Stomach smooth muscle (tissue), 2 donors: ENCODE measurements at regions not wholly inside any gene's neighbourhood (a gene's known extent, or its start where the extent isn't known, plus 50 kb on each side); places are given as distances from the start of the nearest gene placed in this dataset.

Experiments
- H3K27ac ChIP-seq: one replicate; pipeline ENCODE4 v1.7.0; 2013; ENCODE audit warnings: mild to moderate bottlenecking, low read length, inconsistent platforms
- H3K27me3 ChIP-seq, 2 donors: one replicate each; pipeline ENCODE4 v1.7.0; 2013; ENCODE audit warnings: low read length in 2 of 2; ENCODE audit not compliant: insufficient read depth in 2 of 2, control insufficient read depth in 1 of 2
- H3K36me3 ChIP-seq, 2 donors: one replicate each; pipeline ENCODE4 v1.7.0; 2013; ENCODE audit warnings: low read length in 2 of 2; ENCODE audit not compliant: control insufficient read depth in 2 of 2, insufficient read depth in 2 of 2
- H3K4me1 ChIP-seq: one replicate; pipeline ENCODE4 v1.7.0; 2013; ENCODE audit warnings: low read length; ENCODE audit not compliant: control insufficient read depth, insufficient read depth
- H3K4me3 ChIP-seq, 2 donors: one replicate each; pipeline ENCODE4 v1.7.0; 2013; ENCODE audit warnings: low read length in 2 of 2
- H3K9ac ChIP-seq, 2 donors: one replicate each; pipeline ENCODE4 v1.7.0; 2013; ENCODE audit warnings: low read length in 2 of 2, mild to moderate bottlenecking in 1 of 2
- H3K9me3 ChIP-seq, 2 donors: one replicate each; pipeline ENCODE4 v1.7.0; 2013; ENCODE audit warnings: low read length in 2 of 2; ENCODE audit not compliant: control insufficient read depth in 2 of 2
- donor health status: healthy.
- donor health status: Pancreatic carcinoma.

GRCh38 chr12:124517260-124518050 is 50.0 kb downstream of the NCOR2 start:
- Histone ChIP-seq H3K9ac (peak overlapping the region; percentile 78 to 85), H3K27me3 (no peaks in the 10 kb centered on the region), H3K4me1 (peaks cover 90% of the 10 kb centered on the region), H3K27ac (peak overlapping the region; percentile 98), H3K4me3 (peak overlapping the region; percentile 66 to 74), H3K36me3 (peaks cover 3 to 4% of the 10 kb centered on the region in 2 donors), H3K9me3 (no peaks in the 10 kb centered on the region)

GRCh38 chr12:124516850-124517249 is 50.6 kb downstream of the NCOR2 start:
- H3K36me3 ChIP-seq: peaks cover 3 to 4% of the 10 kb centered on the region in 2 donors
- peak overlapping the region; percentile 66 to 74 for H3K4me3 ChIP-seq
- peak overlapping the region; percentile 39 to 69 for H3K9ac ChIP-seq
- no peaks in the 10 kb centered on the region for H3K27me3 ChIP-seq
- no peaks in the 10 kb centered on the region for H3K9me3 ChIP-seq
- peak overlapping the region; percentile 98 for H3K27ac ChIP-seq
- peaks cover 92% of the 10 kb centered on the region for H3K4me1 ChIP-seq

- peak overlapping the region in 1 of 2 donors; percentile 74 for H3K4me3 ChIP-seq
- H3K9me3 ChIP-seq: no peaks in the 10 kb centered on the region
- H3K4me1 ChIP-seq: peaks cover 88% of the 10 kb centered on the region
- peak overlapping the region; percentile 98 for H3K27ac ChIP-seq
- peak overlapping the region; percentile 29 to 39 for H3K9ac ChIP-seq
- no peaks in the 10 kb centered on the region for H3K27me3 ChIP-seq
- H3K36me3 ChIP-seq: peaks cover 3 to 4% of the 10 kb centered on the region in 2 donors
Observed at GRCh38 chr12:124515981-124516380, 51.4 kb downstream of the NCOR2 start.

GRCh38 chr12:124514996-124515932 is 52.1 kb downstream of the NCOR2 start:
- no peaks in the 10 kb centered on the region for H3K9me3 ChIP-seq
- peaks cover 3 to 4% of the 10 kb centered on the region in 2 donors for H3K36me3 ChIP-seq
- peak overlapping the region; percentile 98 for H3K27ac ChIP-seq
- no peaks in the 10 kb centered on the region for H3K27me3 ChIP-seq
- peak overlapping the region; percentile 28 to 74 for H3K4me3 ChIP-seq
- H3K4me1 ChIP-seq: peaks cover 88% of the 10 kb centered on the region
- H3K9ac ChIP-seq: no peak overlapping the region

- H3K4me1 ChIP-seq: peaks cover 88% of the 10 kb centered on the region
- no peak overlapping the region for H3K9ac ChIP-seq
- H3K36me3 ChIP-seq: peaks cover 3 to 4% of the 10 kb centered on the region in 2 donors
- H3K4me3 ChIP-seq: no peak overlapping the region
- H3K9me3 ChIP-seq: no peaks in the 10 kb centered on the region
- no peak overlapping the region for H3K27ac ChIP-seq
- no peaks in the 10 kb centered on the region for H3K27me3 ChIP-seq
Observed at GRCh38 chr12:124514145-124514995, 53.0 kb downstream of the NCOR2 start.

GRCh38 chr12:124513297-124513867 is 54.0 kb downstream of the NCOR2 start:
- Histone ChIP-seq H3K4me1 (peaks cover 89% of the 10 kb centered on the region), H3K27ac (peak overlapping the region; percentile 69), H3K4me3 (peak overlapping the region in 1 of 2 donors; percentile 52), H3K27me3 (no peaks in the 10 kb centered on the region), H3K9ac (peak overlapping the region; percentile 13 to 50), H3K36me3 (peaks cover 3 to 4% of the 10 kb centered on the region in 2 donors), H3K9me3 (no peaks in the 10 kb centered on the region)

- H3K4me1 ChIP-seq: peaks cover 90% of the 10 kb centered on the region
- H3K9ac ChIP-seq: peak overlapping the region; percentile 7 to 50
- H3K4me3 ChIP-seq: peak overlapping the region; percentile 4 to 52
- H3K9me3 ChIP-seq: no peaks in the 10 kb centered on the region
- peak overlapping the region; percentile 69 for H3K27ac ChIP-seq
- no peaks in the 10 kb centered on the region for H3K27me3 ChIP-seq
- peaks cover 3 to 4% of the 10 kb centered on the region in 2 donors for H3K36me3 ChIP-seq
Observed at GRCh38 chr12:124512667-124513296, 54.6 kb downstream of the NCOR2 start.

GRCh38 chr12:124511259-124511985 is 56.0 kb downstream of the NCOR2 start:
- no peaks in the 10 kb centered on the region for H3K9me3 ChIP-seq
- no peak overlapping the region for H3K27ac ChIP-seq
- H3K4me3 ChIP-seq: no peak overlapping the region
- peaks cover 89% of the 10 kb centered on the region for H3K4me1 ChIP-seq
- H3K9ac ChIP-seq: no peak overlapping the region
- peaks cover 3 to 4% of the 10 kb centered on the region in 2 donors for H3K36me3 ChIP-seq
- H3K27me3 ChIP-seq: no peaks in the 10 kb centered on the region

GRCh38 chr12:124510301-124510970 is 57.0 kb downstream of the NCOR2 start:
- Histone ChIP-seq H3K9ac (no peak overlapping the region), H3K36me3 (peaks cover 1 to 2% of the 10 kb centered on the region in 2 donors), H3K27ac (peak overlapping the region; percentile 46), H3K9me3 (no peaks in the 10 kb centered on the region), H3K27me3 (no peaks in the 10 kb centered on the region), H3K4me1 (peaks cover 89% of the 10 kb centered on the region), H3K4me3 (no peak overlapping the region)
